GM20431 (cell line): ENCODE measurements at regions not wholly inside any gene's neighbourhood (a gene's known extent, or its start where the extent isn't known, plus 50 kb on each side); places are given as distances from the start of the nearest gene placed in this dataset.

ENCODE experiments used
- in situ Hi-C: fragments of 300-500 bp; cut with MseI, MboI; formaldehyde crosslinking; loops from one replicate; pipeline ENCODE4 v1.15.0; 2020; ENCODE audit warnings: low sequenced_read_pairs; ENCODE audit not compliant: unreplicated experiment

- in situ Hi-C loops = no loop called here
These were observed 150.4 kb upstream of the RNF32 start for GRCh38 chr7:156490021-156490800.

GRCh38 chr7:156487811-156488533, 152.6 kb upstream of the RNF32 start:
- in situ Hi-C loops = no loop called here

- in situ Hi-C loops = no loop called here
These were observed 159.9 kb upstream of the RNF32 start for GRCh38 chr7:156480671-156481070.

- in situ Hi-C loops = loop anchor here (10.0 kb wide), 1 partner anchor 665 kb away; the partner anchor contains the start of gene SHH
These were observed 161.0 kb upstream of the RNF32 start for GRCh38 chr7:156479596-156479995.

- in situ Hi-C loops = loop anchor here (10.0 kb wide), 1 partner anchor 664 kb away; the partner anchor contains the start of gene SHH
These were observed 162.1 kb upstream of the RNF32 start for GRCh38 chr7:156478486-156478885.

GRCh38 chr7:156475666-156476065, 164.9 kb upstream of the RNF32 start:
- in situ Hi-C loops = loop anchor here (10.0 kb wide), 1 partner anchor 661 kb away; the partner anchor contains the start of gene SHH

GRCh38 chr7:156475179-156475578, 165.4 kb upstream of the RNF32 start:
- in situ Hi-C loops = loop anchor here (10.0 kb wide), 1 partner anchor 660 kb away; the partner anchor contains the start of gene SHH

GRCh38 chr7:156474241-156474743, 166.3 kb upstream of the RNF32 start:
- in situ Hi-C loops = loop anchor here (10.0 kb wide), 1 partner anchor 659 kb away; the partner anchor contains the start of gene SHH

- in situ Hi-C loops = loop anchor here (10.0 kb wide), 1 partner anchor 659 kb away; the partner anchor contains the start of gene SHH
These were observed 166.9 kb upstream of the RNF32 start for GRCh38 chr7:156473476-156474240.

- in situ Hi-C loops = loop anchor here (10.0 kb wide), 1 partner anchor 657 kb away; the partner anchor contains the start of gene SHH
These were observed 168.3 kb upstream of the RNF32 start for GRCh38 chr7:156472267-156472666.

GRCh38 chr7:156470399-156471320, 169.9 kb upstream of the RNF32 start:
- in situ Hi-C loops = loop anchor here (10.0 kb wide), 1 partner anchor 656 kb away; the partner anchor contains the start of gene SHH

- in situ Hi-C loops = no loop called here
These were observed 173.5 kb upstream of the RNF32 start for GRCh38 chr7:156466955-156467625.

- in situ Hi-C loops = no loop called here
These were observed 174.3 kb upstream of the RNF32 start for GRCh38 chr7:156466272-156466671.

GRCh38 chr7:156465186-156465585, 175.4 kb upstream of the RNF32 start:
- in situ Hi-C loops = no loop called here

- in situ Hi-C loops = no loop called here
These were observed 176.2 kb upstream of the RNF32 start for GRCh38 chr7:156464339-156464738.

GRCh38 chr7:156463280-156463679, 177.3 kb upstream of the RNF32 start:
- in situ Hi-C loops = no loop called here

- in situ Hi-C loops = no loop called here
These were observed 178.5 kb upstream of the RNF32 start for GRCh38 chr7:156461881-156462665.
